NCI-H524 (cell line): ENCODE measurements at regions not wholly inside any gene's neighbourhood (a gene's known extent, or its start where the extent isn't known, plus 50 kb on each side); places are given as distances from the start of the nearest gene placed in this dataset.

Source experiments
- DNase-seq, 2 experiments: peaks; one replicate each; lab custom pipeline; 2025; lab: John Stamatoyannopoulos, UW

- DNase-seq, result no peak
These were observed 225.6 kb upstream of the LCORL start for GRCh38 chr4:18247189-18247588.

GRCh38 chr4:18242919-18243693, 221.6 kb upstream of the LCORL start:
- no peak for DNase-seq

- DNase-seq, result no peak
These were observed 220.2 kb upstream of the LCORL start for GRCh38 chr4:18241727-18242126.

GRCh38 chr4:18234108-18234507, 212.6 kb upstream of the LCORL start:
- DNase-seq, result no peak

GRCh38 chr4:18231726-18232125, 210.2 kb upstream of the LCORL start:
- DNase-seq, result no peak

- peak; percentile 48 to 85 for DNase-seq
These were observed 206.3 kb upstream of the LCORL start for GRCh38 chr4:18227880-18228279.

GRCh38 chr4:18214411-18215055, 193.0 kb upstream of the LCORL start:
- no peak for DNase-seq

GRCh38 chr4:18213576-18214198, 192.1 kb upstream of the LCORL start:
- no peak for DNase-seq

- DNase-seq, result no peak
These were observed 187.9 kb upstream of the LCORL start for GRCh38 chr4:18209448-18209847.

- no peak for DNase-seq
These were observed 182.4 kb upstream of the LCORL start for GRCh38 chr4:18203966-18204365.

GRCh38 chr4:18202486-18202885, 180.9 kb upstream of the LCORL start:
- peak; percentile 65 to 93 for DNase-seq

GRCh38 chr4:18201885-18202284, 180.3 kb upstream of the LCORL start:
- peak in 1 of 2 experiments; percentile 37 for DNase-seq

GRCh38 chr4:18198653-18199052, 177.1 kb upstream of the LCORL start:
- DNase-seq, result no peak

- DNase-seq, result no peak
These were observed 175.9 kb upstream of the LCORL start for GRCh38 chr4:18197467-18197866.

GRCh38 chr4:18194278-18194677, 172.7 kb upstream of the LCORL start:
- DNase-seq, result no peak

- peak; percentile 86 to 94 for DNase-seq
These were observed 171.3 kb upstream of the LCORL start for GRCh38 chr4:18192901-18193300.

GRCh38 chr4:18185491-18185890, 163.9 kb upstream of the LCORL start:
- DNase-seq, result no peak

- no peak for DNase-seq
These were observed 159.3 kb upstream of the LCORL start for GRCh38 chr4:18180892-18181291.

- DNase-seq, result no peak
These were observed 158.6 kb upstream of the LCORL start for GRCh38 chr4:18180122-18180521.

GRCh38 chr4:18171896-18172295, 150.3 kb upstream of the LCORL start:
- DNase-seq, result no peak

GRCh38 chr4:18167831-18168230, 146.3 kb upstream of the LCORL start:
- DNase-seq, result no peak

GRCh38 chr4:18166925-18167324, 145.4 kb upstream of the LCORL start:
- DNase-seq, result no peak

GRCh38 chr4:18162453-18162852, 140.9 kb upstream of the LCORL start:
- DNase-seq, result no peak
